ENCODE measurements at regions not wholly inside any gene's neighbourhood (a gene's known extent, or its start where the extent isn't known, plus 50 kb on each side); places are given as distances from the start of the nearest gene placed in this dataset.
A peak's percentile ranks its signal among the peaks of the same experiment; 100 is the strongest.

DNA sequence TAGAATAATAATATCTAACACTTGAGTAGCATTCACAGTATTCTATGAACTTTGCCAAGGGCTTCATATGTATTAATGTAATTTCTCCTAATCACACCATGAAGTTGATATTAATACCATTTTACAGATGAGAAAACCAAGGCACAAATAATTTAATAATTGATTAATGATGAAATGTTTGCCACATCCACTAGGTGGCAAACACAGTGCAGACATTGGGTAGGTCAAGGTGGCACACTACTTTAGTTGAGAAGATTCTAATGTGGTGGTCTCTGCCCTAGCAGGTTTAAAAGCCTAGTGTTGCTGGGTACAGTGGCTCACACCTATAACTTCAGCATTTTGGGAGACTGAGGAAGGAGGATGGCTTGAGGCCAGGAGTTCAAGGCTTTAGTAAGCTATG, 412.4 kb downstream of the SUCLA2 start:
- H2BK15ac ChIP-seq (ENCODE audit: low read depth, low read length) = no peak overlapping the region
- H3K79me2 ChIP-seq (ENCODE audit: insufficient read depth, low read length) = no peaks in the 10 kb centered on the region
- no peak overlapping the region for H4K91ac ChIP-seq (ENCODE audit: insufficient read length, low read depth, low read length)
- no peak for DNase-seq
- no peak overlapping the region for H3K4me3 Mint-ChIP-seq
- H3K27ac ChIP-seq (ENCODE audit: insufficient read length, low read depth, low read length) = no peak overlapping the region
- no peak overlapping the region for H4K8ac ChIP-seq (replicated peaks; ENCODE audit: insufficient read length, low read depth, low read length)
- H4K20me1 ChIP-seq (ENCODE audit: control insufficient read depth, insufficient read depth, insufficient read length) = no peaks in the 10 kb centered on the region
- no peaks in the 10 kb centered on the region for H3K79me1 ChIP-seq (ENCODE audit: insufficient read depth, low read depth, low read length, poor library complexity, severe bottlenecking)
- no peak overlapping the region for H2BK120ac ChIP-seq (ENCODE audit: low read depth, low read length, poor library complexity, severe bottlenecking)
- H3K4ac ChIP-seq (ENCODE audit: low read depth, low read length) = no peak overlapping the region
- no peak overlapping the region for H2AFZ ChIP-seq (ENCODE audit: low read length)
- H3K27me3 Mint-ChIP-seq (ENCODE audit: low read depth) = no peaks in the 10 kb centered on the region
- no peaks in the 10 kb centered on the region for H3K4me1 ChIP-seq (ENCODE audit: insufficient read depth, low read length)
- no peaks in the 10 kb centered on the region for H3K4me1 Mint-ChIP-seq
- H3K56ac ChIP-seq (ENCODE audit: insufficient read length, low read depth, low read length) = no peak overlapping the region
- no peak overlapping the region for H3K4me2 ChIP-seq (ENCODE audit: insufficient read depth, insufficient read length, low read length)
- no peak overlapping the region for H3K27ac Mint-ChIP-seq
- H2AK5ac ChIP-seq (ENCODE audit: insufficient read length, low read length) = no peak overlapping the region
- no peak overlapping the region for H2BK12ac ChIP-seq (ENCODE audit: insufficient read length, low read depth, low read length)
- no peak overlapping the region for H3K18ac ChIP-seq (ENCODE audit: insufficient read length, low read depth, low read length)
- no peaks in the 10 kb centered on the region for H3K27me3 ChIP-seq (ENCODE audit: insufficient read depth, low read length)
- TF ChIP-seq, protein P1, sequence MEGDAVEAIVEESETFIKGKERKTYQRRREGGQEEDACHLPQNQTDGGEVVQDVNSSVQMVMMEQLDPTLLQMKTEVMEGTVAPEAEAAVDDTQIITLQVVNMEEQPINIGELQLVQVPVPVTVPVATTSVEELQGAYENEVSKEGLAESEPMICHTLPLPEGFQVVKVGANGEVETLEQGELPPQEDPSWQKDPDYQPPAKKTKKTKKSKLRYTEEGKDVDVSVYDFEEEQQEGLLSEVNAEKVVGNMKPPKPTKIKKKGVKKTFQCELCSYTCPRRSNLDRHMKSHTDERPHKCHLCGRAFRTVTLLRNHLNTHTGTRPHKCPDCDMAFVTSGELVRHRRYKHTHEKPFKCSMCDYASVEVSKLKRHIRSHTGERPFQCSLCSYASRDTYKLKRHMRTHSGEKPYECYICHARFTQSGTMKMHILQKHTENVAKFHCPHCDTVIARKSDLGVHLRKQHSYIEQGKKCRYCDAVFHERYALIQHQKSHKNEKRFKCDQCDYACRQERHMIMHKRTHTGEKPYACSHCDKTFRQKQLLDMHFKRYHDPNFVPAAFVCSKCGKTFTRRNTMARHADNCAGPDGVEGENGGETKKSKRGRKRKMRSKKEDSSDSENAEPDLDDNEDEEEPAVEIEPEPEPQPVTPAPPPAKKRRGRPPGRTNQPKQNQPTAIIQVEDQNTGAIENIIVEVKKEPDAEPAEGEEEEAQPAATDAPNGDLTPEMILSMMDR (conservative IDR thresholded peaks at IDR 0.05) = peak; percentile 59
- H4K5ac ChIP-seq (ENCODE audit: insufficient read length, low read depth, low read length) = no peak overlapping the region
- H3K36me3 Mint-ChIP-seq (ENCODE audit: insufficient read depth in 1 of 3, low read depth in 3 of 3) = peaks cover 0 to 8% (median 0%) of the 10 kb centered on the region in 3 experiments; a peak in 1 of 7 replicates
- no peak overlapping the region for H2BK5ac ChIP-seq (ENCODE audit: insufficient read length, low read length)
- no peak overlapping the region for H3T11ph ChIP-seq (ENCODE audit: low read length)
- no peaks in the 10 kb centered on the region for H3K9me3 ChIP-seq (ENCODE audit: control insufficient read depth, low read depth, low read length)
- peaks cover 16 to 22% of the 10 kb centered on the region in 2 experiments for H3K9me3 Mint-ChIP-seq
- no peak overlapping the region for H2BK20ac ChIP-seq (ENCODE audit: low read depth, low read length, poor library complexity, severe bottlenecking)
- no peak overlapping the region for H3K14ac ChIP-seq (ENCODE audit: insufficient read depth, low read length)
- no peak overlapping the region for H3K23ac ChIP-seq (ENCODE audit: insufficient read length, low read depth, low read length)
- H3K9ac ChIP-seq (ENCODE audit: extremely low read depth, insufficient read length, low read length) = no peak overlapping the region
- H3K23me2 ChIP-seq (ENCODE audit: insufficient read length, low read depth, low read length, poor library complexity, severe bottlenecking) = no peaks in the 10 kb centered on the region

Data from H9 (cell line).